NB4 (cell line): ENCODE measurements at regions not wholly inside any gene's neighbourhood (a gene's known extent, or its start where the extent isn't known, plus 50 kb on each side); places are given as distances from the start of the nearest gene placed in this dataset.

Source experiments
- POLR2A ChIP-seq: IDR thresholded peaks from 2 replicates; pipeline ENCODE4 v1.6.1; 2011; ENCODE audit warnings: mild to moderate bottlenecking; ENCODE audit not compliant: insufficient read length; ENCODE audit errors: extremely low read depth
- TF ChIP-seq, protein P1 (sequence below): IDR thresholded peaks from one replicate; pipeline ENCODE4 v1.5.1; 2012; ENCODE audit warnings: low read depth, low read length
- TF ChIP-seq, protein P2 (sequence below): IDR thresholded peaks from 2 replicates; pipeline ENCODE4 v1.6.1; 2011; ENCODE audit warnings: low read depth, low read length

DNA sequence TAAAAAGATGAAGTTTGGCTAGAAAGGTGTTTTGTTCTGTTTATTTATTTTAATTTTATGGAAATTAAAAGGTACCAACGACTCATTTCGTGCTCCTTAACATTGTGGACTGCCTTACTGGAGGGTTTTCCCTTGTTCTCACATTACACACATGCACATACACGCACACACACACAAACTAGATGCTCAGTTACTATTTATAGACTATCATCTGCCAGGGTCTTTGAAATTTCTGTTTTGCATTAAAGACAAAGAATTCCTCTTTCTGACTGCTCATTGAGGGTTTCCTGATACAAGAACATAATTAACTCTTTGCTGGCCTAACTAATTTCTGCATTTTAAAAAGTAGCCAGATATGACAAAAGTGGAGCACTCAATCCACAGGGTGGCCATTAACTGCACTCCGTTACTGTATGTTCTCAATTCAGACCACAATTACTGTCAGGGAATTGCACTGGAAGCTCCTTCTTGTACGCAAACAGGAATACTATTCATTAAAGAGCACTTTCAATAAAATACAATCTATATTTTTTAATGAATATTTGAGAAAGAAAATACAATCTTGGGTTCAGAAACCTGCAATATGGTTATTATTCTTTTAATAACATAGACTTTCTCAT lies 366.9 kb upstream of the GALNT5 start:
- TF ChIP-seq, protein P1, sequence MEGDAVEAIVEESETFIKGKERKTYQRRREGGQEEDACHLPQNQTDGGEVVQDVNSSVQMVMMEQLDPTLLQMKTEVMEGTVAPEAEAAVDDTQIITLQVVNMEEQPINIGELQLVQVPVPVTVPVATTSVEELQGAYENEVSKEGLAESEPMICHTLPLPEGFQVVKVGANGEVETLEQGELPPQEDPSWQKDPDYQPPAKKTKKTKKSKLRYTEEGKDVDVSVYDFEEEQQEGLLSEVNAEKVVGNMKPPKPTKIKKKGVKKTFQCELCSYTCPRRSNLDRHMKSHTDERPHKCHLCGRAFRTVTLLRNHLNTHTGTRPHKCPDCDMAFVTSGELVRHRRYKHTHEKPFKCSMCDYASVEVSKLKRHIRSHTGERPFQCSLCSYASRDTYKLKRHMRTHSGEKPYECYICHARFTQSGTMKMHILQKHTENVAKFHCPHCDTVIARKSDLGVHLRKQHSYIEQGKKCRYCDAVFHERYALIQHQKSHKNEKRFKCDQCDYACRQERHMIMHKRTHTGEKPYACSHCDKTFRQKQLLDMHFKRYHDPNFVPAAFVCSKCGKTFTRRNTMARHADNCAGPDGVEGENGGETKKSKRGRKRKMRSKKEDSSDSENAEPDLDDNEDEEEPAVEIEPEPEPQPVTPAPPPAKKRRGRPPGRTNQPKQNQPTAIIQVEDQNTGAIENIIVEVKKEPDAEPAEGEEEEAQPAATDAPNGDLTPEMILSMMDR = no peak
- TF ChIP-seq POLR2A = no peak
- TF ChIP-seq, protein P2, sequence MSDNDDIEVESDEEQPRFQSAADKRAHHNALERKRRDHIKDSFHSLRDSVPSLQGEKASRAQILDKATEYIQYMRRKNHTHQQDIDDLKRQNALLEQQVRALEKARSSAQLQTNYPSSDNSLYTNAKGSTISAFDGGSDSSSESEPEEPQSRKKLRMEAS = no peak
